ENCODE measurements at regions not wholly inside any gene's neighbourhood (a gene's known extent, or its start where the extent isn't known, plus 50 kb on each side); places are given as distances from the start of the nearest gene placed in this dataset.

DNA sequence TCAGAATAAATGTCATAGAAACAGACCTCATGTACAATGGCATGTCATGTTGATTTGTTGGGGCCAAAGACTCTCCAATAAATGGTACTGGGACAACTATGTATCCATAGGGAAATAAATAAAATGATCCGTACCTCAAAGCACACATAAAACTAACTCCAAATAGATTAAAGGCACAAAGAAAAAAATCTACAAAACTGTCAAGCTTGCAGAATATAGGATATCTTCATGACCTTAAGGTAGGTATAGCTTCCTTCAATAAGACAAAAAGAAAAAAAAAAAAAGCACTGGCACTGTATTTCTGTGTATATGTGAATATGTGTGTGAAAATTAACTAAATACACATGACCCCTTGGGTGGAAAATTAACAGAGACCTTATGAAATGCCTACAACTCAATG is 101.9 kb downstream of the DIRAS2 start:
- TF ChIP-seq, protein P1, sequence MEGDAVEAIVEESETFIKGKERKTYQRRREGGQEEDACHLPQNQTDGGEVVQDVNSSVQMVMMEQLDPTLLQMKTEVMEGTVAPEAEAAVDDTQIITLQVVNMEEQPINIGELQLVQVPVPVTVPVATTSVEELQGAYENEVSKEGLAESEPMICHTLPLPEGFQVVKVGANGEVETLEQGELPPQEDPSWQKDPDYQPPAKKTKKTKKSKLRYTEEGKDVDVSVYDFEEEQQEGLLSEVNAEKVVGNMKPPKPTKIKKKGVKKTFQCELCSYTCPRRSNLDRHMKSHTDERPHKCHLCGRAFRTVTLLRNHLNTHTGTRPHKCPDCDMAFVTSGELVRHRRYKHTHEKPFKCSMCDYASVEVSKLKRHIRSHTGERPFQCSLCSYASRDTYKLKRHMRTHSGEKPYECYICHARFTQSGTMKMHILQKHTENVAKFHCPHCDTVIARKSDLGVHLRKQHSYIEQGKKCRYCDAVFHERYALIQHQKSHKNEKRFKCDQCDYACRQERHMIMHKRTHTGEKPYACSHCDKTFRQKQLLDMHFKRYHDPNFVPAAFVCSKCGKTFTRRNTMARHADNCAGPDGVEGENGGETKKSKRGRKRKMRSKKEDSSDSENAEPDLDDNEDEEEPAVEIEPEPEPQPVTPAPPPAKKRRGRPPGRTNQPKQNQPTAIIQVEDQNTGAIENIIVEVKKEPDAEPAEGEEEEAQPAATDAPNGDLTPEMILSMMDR (IDR thresholded peaks at IDR 0.05; ENCODE audit: poor library complexity, severe bottlenecking) = no peak
- TF ChIP-seq SMC3 (conservative IDR thresholded peaks at IDR 0.05; ENCODE audit: poor library complexity) = no peak
- TF ChIP-seq, protein P2, sequence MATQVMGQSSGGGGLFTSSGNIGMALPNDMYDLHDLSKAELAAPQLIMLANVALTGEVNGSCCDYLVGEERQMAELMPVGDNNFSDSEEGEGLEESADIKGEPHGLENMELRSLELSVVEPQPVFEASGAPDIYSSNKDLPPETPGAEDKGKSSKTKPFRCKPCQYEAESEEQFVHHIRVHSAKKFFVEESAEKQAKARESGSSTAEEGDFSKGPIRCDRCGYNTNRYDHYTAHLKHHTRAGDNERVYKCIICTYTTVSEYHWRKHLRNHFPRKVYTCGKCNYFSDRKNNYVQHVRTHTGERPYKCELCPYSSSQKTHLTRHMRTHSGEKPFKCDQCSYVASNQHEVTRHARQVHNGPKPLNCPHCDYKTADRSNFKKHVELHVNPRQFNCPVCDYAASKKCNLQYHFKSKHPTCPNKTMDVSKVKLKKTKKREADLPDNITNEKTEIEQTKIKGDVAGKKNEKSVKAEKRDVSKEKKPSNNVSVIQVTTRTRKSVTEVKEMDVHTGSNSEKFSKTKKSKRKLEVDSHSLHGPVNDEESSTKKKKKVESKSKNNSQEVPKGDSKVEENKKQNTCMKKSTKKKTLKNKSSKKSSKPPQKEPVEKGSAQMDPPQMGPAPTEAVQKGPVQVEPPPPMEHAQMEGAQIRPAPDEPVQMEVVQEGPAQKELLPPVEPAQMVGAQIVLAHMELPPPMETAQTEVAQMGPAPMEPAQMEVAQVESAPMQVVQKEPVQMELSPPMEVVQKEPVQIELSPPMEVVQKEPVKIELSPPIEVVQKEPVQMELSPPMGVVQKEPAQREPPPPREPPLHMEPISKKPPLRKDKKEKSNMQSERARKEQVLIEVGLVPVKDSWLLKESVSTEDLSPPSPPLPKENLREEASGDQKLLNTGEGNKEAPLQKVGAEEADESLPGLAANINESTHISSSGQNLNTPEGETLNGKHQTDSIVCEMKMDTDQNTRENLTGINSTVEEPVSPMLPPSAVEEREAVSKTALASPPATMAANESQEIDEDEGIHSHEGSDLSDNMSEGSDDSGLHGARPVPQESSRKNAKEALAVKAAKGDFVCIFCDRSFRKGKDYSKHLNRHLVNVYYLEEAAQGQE (IDR thresholded peaks at IDR 0.05; ENCODE audit: borderline replicate concordance) = no peak
- no peak for TF ChIP-seq POLR2AphosphoS5 (IDR thresholded peaks at IDR 0.05)
- no peak for TF ChIP-seq EZH2 (IDR thresholded peaks at IDR 0.05; ENCODE audit: borderline replicate concordance, insufficient read depth, low read length, poor library complexity, severe bottlenecking)
